LoVo (cell line): ENCODE measurements at regions not wholly inside any gene's neighbourhood (a gene's known extent, or its start where the extent isn't known, plus 50 kb on each side); places are given as distances from the start of the nearest gene placed in this dataset.
"Not testable (repeated sequence)": the region's sequence is repeated elsewhere in the genome, so short reads cannot be mapped to it uniquely, and the experiment has no call there.

ENCODE experiments used
- DNase-seq: peaks from one replicate; pipeline ENCODE4 v3.0.0-alpha.2; 2016; ENCODE audit warnings: low spot score

- DNase-seq, result no peak
These were observed 55.9 kb upstream of the ALB start for GRCh38 chr4:73348185-73348584.

DNA sequence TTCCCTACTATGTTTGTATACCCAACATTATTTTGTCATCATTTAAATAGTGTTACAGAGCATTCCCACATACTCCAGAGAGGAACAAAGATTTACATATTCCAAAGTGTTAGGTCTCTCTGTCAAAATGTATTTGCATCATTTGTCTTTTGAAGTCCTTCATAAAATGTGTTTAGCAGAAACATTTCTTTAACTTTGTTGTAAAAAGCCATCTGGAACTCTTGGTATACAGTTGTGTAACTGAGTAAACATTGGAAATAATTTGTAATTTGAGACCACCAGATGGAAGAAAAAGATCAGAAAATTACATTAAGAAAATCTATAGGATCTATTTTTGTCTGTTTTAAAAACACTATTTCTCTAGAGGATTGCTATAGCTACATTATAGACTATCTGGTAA is 56.6 kb upstream of the ALB start:
- DNase-seq, result no peak

- peak; percentile 4 for DNase-seq
These were observed 58.6 kb upstream of the ALB start for GRCh38 chr4:73345399-73345975.

DNA sequence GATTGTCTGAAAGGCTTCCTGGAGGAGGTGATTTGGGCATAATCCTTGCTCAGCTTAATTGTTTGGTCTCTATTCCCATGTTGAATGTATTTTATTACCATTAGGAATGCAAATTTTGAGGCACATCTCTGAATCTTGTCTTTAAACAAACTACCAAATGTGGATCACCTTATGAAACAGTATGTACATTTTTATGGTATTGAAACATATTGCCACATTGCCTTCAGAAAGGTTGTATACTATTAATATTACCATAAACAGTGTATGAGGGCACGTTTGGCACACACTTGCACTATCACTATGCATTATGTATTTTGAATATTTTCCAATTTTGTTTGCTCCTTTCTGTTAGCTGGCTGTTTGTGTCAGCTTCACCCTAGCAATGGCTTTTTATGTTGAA is 60.0 kb upstream of the ALB start:
- no peak for DNase-seq

- no peak for DNase-seq
These were observed 60.7 kb upstream of the ALB start for GRCh38 chr4:73343432-73343831.

DNA sequence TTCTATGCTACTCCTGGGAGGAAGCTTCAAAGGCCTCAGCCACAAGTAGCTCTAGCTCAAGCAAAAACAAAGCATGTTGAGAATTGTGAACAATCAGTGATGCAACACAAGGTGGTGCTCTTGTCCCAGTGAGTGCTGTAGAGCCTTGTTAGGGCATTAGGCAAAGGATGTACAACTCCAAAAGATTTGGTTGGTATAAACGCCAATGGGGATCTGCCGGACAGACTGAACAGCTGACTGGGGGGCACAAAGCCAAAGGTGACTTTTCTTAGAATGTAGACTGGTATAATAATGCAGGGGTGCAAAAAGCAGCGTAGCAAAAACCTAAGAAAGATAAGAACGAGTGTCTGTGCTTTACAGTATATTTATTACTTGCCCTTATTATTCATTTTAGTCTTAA is 62.6 kb upstream of the ALB start:
- peak; percentile 22 for DNase-seq

DNA sequence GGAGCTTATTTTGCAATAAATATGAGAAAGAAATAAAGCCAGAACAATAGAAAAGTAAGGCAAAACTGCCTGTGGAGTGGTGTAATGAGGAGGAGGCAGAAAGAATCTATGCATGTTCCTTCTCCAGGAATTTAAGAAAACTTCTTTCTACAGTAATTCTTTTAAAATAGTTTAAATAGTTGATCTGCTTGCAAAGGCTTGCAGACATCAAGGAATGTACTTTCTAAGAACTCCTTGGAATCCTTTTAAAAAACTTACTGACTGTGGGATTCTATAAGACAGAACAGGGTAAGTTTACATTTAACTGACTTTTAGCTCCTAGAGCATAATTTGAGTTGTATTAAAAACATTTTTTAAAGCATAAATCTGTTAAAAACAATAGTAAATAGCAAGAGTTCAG is 63.2 kb upstream of the ALB start:
- DNase-seq, result no peak

DNA sequence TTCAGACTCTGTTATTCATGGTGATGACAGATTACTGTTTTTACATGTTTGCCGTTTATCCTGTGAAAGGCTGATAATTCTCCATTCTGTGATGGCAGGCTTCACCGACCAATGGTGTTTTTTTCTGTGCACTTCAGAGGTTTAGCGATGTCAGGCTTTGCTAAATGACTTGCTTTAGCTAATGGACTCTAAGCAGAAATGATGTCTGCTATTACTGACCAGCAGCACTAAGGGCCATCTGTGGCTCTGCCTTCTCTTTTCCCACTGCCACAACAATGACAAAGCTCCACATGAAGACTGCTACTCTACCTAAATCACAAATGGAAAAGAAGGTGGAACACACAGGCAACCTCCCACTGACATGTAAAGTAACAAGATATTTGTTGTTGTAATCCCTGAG is 68.4 kb upstream of the ALB start:
- DNase-seq, result no peak

DNA sequence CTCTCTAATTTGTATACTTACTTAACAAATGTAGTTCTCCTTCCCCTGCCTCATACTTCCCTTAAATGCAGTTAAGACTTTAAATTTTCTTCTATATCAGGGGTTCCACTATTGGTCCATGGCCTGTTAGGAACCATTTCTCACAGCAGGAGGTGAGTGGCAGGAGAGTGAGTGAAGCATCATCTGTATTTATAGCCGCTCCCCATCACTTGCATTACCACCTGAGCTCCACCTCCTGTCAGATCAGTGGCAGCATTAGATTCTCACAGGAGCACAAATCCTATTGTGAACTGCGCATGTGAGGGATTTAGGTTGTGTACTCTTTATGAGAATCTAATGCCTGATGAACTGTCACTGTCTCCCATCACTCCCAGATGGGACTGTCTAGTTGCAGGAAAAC is 72.1 kb upstream of the ALB start:
- not testable (repeated sequence) for DNase-seq

DNA sequence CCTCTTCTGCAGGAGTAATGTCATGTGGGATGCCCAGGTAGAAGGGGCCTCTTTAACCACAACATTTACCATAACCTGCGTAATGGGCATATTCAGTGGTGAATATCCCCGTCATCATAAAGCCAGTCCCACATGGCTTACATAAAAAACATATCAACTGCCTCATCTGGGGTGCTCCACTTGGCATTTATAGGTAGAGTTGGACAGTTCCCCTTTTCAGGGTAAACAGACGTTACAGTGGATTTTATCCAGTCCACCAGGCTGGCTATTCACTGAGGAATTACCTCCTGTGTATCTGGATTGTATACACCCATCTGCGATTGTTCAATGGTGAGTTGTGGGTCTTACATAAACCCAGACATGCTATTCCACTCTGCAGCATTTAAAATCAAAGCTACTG is 70.7 kb upstream of the ANKRD17 start:
- DNase-seq, result no peak

- not testable (repeated sequence) for DNase-seq
These were observed 67.2 kb upstream of the ANKRD17 start for GRCh38 chr4:73325776-73326175.

GRCh38 chr4:73317092-73317491 is 58.5 kb upstream of the ANKRD17 start:
- DNase-seq, result no peak

DNA sequence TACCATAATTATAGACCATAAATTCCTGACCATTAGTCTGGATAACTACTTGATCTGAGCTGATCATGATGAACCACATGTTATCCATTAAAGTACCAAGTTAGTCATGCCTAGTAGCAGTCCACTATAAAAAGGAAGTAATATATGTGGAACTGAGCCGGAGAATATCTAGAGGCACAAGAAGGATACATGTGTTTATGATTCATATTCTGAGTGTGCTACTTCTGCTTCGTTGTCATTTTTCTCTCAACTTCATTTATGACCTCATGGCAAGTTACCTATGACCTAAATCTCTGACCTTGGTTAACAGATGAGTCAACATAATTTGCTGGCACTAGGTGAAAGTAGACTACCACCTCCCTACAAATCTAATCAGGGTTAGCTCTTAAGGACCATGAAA is 56.5 kb upstream of the ANKRD17 start:
- no peak for DNase-seq

- no peak for DNase-seq
These were observed 54.4 kb upstream of the ANKRD17 start for GRCh38 chr4:73312967-73313366.

DNA sequence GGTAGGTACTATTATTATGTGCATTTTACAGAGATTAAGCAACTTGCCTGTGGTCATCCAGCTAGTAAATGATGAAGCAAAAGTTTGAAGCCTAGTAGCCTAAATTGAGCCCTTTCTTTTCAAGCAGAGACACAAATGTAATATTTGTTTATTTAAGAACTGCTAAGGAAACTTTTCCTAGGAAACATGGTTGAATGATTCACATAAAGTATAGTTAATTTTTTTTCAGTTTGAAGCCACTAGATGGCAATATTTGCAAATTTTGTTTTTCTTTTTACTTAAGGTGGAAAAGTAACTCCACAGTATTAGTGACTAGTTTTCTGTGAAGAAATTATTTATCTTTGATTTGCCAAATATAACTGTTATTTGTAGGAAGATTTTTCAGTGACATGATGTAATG is 52.8 kb upstream of the ANKRD17 start:
- peak; percentile 45 for DNase-seq

DNA sequence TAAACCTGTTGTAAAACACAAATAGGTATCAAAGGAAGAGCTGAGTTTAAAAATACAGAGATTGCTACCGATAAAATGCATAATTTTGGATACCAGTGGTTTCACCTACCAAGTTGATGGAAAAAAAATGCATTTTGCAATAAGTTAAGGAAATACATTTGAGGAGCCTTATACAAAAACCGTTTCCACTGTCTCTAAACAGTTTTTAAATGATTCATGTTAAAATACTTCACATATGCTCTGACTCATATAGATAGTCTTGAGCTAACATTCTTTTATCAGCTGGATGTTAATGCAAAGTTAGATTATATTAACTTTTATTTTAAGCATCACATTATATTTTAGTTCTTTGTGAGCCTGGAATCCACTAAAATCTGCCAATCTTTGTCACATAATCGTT is 50.6 kb upstream of the ANKRD17 start:
- no peak for DNase-seq
